Esophagus squamous epithelium (tissue), 5 donors: ENCODE measurements at regions not wholly inside any gene's neighbourhood (a gene's known extent, or its start where the extent isn't known, plus 50 kb on each side); places are given as distances from the start of the nearest gene placed in this dataset.

Experiments used
- DNase-seq: peaks from one replicate; lab custom pipeline; 2025; lab: John Stamatoyannopoulos, UW
- H3K27ac ChIP-seq, 4 donors: fragments of 200-600 bp; sonication (generic); one replicate each; pipeline ENCODE4 v1.5.1; 2016 to 2019; ENCODE audit warnings: mild to moderate bottlenecking in 1 of 4
- H3K27me3 ChIP-seq, 4 donors: fragments of 200-600 bp; sonication (generic); 1 replicate in 3 of 4; 2 replicates in 1 of 4; pipeline versions ENCODE4 v1.5.1 to v1.6.0; 2017 to 2021; ENCODE audit warnings: antibody characterized with exemption in 1 of 4
- H3K36me3 ChIP-seq, 3 donors: fragments of 200-600 bp; sonication (generic); one replicate each; pipeline ENCODE4 v1.5.1; 2016 to 2019
- H3K4me1 ChIP-seq, 3 donors: fragments of 200-600 bp; sonication (generic); one replicate each; pipeline ENCODE4 v1.5.1; 2017 to 2019
- H3K4me3 ChIP-seq, 4 donors: fragments of 200-600 bp; sonication (generic); 1 replicate in 3 of 4; 2 replicates in 1 of 4; pipeline ENCODE4 v1.5.1; 2016 to 2019; ENCODE audit warnings: mild to moderate bottlenecking in 2 of 4, moderate library complexity in 1 of 4
- H3K9me3 ChIP-seq, 3 donors: fragments of 200-600 bp; sonication (generic); one replicate each; pipeline ENCODE4 v1.5.1; 2016 to 2019
- POLR2A ChIP-seq, 4 donors: fragments of 450-650 bp; IDR thresholded peaks; one replicate each; pipeline ENCODE4 v1.6.1; 2017; ENCODE audit warnings: antibody characterized with exemption in 4 of 4, mild to moderate bottlenecking in 4 of 4, moderate library complexity in 3 of 4
- WGBS, 2 donors: methylation state at CpG; one replicate each; pipeline ENCODE4 v1.1.5; 2018; 5-methylcytosine and 5-hydroxymethylcytosine counted together
- intact Hi-C: fragments of 100-400 bp; cut with DNase I; formaldehyde crosslinking; loops from one replicate; pipeline ENCODE4 v1.15.0; 2022
- TF ChIP-seq, protein P1 (sequence below), 6 experiments: fragments of 450-650 bp in 4 of 6; fragments of 200-600 bp in 2 of 6; sonication (generic) in 2 of 6; IDR thresholded peaks; one replicate each; pipeline ENCODE4 v1.5.1; 2016 to 2019; ENCODE audit warnings: antibody characterized with exemption in 6 of 6, mild to moderate bottlenecking in 4 of 6, moderate library complexity in 4 of 6
- donor health status: DM: yes; HTN: yes; CAD: no.

GRCh38 chr10:78520737-78521430, 487.2 kb downstream of the RPS24 start:
- H3K27me3 ChIP-seq: no peaks in the 10 kb centered on the region
- H3K4me1 ChIP-seq: peaks cover 0 to 12% (median 0%) of the 10 kb centered on the region in 3 donors
- WGBS, 2 donors: 30 to 31% methylated on average over 2 to 4 of the region's 4 CpGs
- intact Hi-C loops: no loop called here
- DNase-seq: no peak
- no peaks in the 10 kb centered on the region for H3K36me3 ChIP-seq
- no peak overlapping the region for H3K27ac ChIP-seq
- no peaks in the 10 kb centered on the region for H3K9me3 ChIP-seq
- no peak overlapping the region for H3K4me3 ChIP-seq
- TF ChIP-seq, protein P1, sequence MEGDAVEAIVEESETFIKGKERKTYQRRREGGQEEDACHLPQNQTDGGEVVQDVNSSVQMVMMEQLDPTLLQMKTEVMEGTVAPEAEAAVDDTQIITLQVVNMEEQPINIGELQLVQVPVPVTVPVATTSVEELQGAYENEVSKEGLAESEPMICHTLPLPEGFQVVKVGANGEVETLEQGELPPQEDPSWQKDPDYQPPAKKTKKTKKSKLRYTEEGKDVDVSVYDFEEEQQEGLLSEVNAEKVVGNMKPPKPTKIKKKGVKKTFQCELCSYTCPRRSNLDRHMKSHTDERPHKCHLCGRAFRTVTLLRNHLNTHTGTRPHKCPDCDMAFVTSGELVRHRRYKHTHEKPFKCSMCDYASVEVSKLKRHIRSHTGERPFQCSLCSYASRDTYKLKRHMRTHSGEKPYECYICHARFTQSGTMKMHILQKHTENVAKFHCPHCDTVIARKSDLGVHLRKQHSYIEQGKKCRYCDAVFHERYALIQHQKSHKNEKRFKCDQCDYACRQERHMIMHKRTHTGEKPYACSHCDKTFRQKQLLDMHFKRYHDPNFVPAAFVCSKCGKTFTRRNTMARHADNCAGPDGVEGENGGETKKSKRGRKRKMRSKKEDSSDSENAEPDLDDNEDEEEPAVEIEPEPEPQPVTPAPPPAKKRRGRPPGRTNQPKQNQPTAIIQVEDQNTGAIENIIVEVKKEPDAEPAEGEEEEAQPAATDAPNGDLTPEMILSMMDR (IDR thresholded peaks at IDR 0.05): peak in 3 of 6 experiments; percentile 22 to 51 (median 27)
- TF ChIP-seq POLR2A (IDR thresholded peaks at IDR 0.05): no peak

DNA sequence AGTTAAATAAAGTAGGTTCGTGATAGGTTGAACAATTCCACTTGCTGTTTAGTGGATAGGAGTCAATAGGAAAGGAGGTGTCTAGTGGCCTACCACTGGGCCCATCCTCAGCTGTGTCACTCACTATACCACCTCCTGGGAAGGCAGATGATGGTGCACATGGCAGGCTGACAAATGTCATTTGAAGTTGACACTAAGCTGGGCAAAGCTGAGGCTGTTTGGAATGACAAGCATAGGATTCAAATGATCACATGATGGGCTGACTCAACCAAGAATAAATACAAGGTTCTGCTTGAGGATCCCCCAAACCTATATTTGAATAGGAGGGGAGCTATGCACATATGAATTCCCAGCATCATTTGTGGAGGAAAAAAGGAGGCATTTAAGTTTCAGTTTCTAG, 489.8 kb downstream of the RPS24 start:
- 82 to 88% methylated on average over 1 of the region's 1 CpG for WGBS, 2 donors
- Histone ChIP-seq H3K27me3 (no peaks in the 10 kb centered on the region), H3K27ac (no peak overlapping the region), H3K4me1 (no peaks in the 10 kb centered on the region), H3K9me3 (no peaks in the 10 kb centered on the region), H3K36me3 (no peaks in the 10 kb centered on the region), H3K4me3 (no peak overlapping the region)
- intact Hi-C loops: no loop called here
- TF ChIP-seq POLR2A (IDR thresholded peaks at IDR 0.05): no peak
- TF ChIP-seq, protein P1 (IDR thresholded peaks at IDR 0.05): no peak
- no peak for DNase-seq

DNA sequence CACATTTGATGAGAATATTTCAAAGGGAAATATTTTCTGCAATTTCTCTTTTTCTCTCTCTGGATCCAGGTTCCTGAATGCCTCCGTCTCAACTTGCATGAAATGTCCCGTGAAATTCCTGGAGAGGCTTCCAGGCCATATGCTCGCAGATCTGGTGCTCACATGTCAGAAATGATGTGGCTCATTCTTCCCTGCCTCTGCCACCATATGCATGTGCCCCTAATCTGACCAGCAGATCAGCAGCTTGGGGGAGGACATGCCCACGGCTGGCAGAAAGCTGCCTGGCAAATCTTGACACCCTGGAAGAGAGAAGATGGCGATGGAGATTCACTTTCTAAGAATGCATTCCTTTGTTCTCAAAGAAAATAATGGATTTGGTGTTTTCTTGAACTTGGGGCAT, 490.7 kb downstream of the RPS24 start:
- 67 to 84% methylated on average over 5 of the region's 5 CpGs for WGBS, 2 donors
- intact Hi-C loops: no loop called here

GRCh38 chr10:78524941-78525340, 491.3 kb downstream of the RPS24 start:
- DNase-seq: no peak
- H3K9me3 ChIP-seq: no peaks in the 10 kb centered on the region
- intact Hi-C loops: no loop called here

More for the DNA sequence above, 490.7 kb downstream of the RPS24 start:
- TF ChIP-seq, protein P1 (IDR thresholded peaks at IDR 0.05): no peak
- TF ChIP-seq POLR2A (IDR thresholded peaks at IDR 0.05): no peak
- Histone ChIP-seq H3K36me3 (no peaks in the 10 kb centered on the region), H3K9me3 (no peaks in the 10 kb centered on the region), H3K4me1 (no peaks in the 10 kb centered on the region), H3K27me3 (no peaks in the 10 kb centered on the region), H3K27ac (no peak overlapping the region), H3K4me3 (no peak overlapping the region)
- no peak for DNase-seq

GRCh38 chr10:78526347-78526746, 492.7 kb downstream of the RPS24 start:
- H3K4me1 ChIP-seq: no peaks in the 10 kb centered on the region
- intact Hi-C loops: no loop called here
- H3K27ac ChIP-seq: no peak overlapping the region
- 74 to 82% methylated on average over 3 of the region's 3 CpGs for WGBS, 2 donors
- no peak for DNase-seq
- no peak overlapping the region for H3K4me3 ChIP-seq
- no peak for TF ChIP-seq POLR2A (IDR thresholded peaks at IDR 0.05)
- TF ChIP-seq, protein P1 (IDR thresholded peaks at IDR 0.05): no peak
- no peaks in the 10 kb centered on the region for H3K36me3 ChIP-seq
- H3K9me3 ChIP-seq: no peaks in the 10 kb centered on the region
- H3K27me3 ChIP-seq: no peaks in the 10 kb centered on the region

More at GRCh38 chr10:78524941-78525340, 491.3 kb downstream of the RPS24 start:
- Histone ChIP-seq H3K4me1 (no peaks in the 10 kb centered on the region), H3K36me3 (no peaks in the 10 kb centered on the region), H3K27me3 (no peaks in the 10 kb centered on the region), H3K4me3 (no peak overlapping the region), H3K27ac (no peak overlapping the region)
- WGBS, 2 donors: 73 to 100% methylated on average over 2 to 3 of the region's 4 CpGs
- no peak for TF ChIP-seq POLR2A (IDR thresholded peaks at IDR 0.05)
- TF ChIP-seq, protein P1 (IDR thresholded peaks at IDR 0.05): no peak
